Peyer's patch (tissue), 4 donors: ENCODE measurements at regions not wholly inside any gene's neighbourhood (a gene's known extent, or its start where the extent isn't known, plus 50 kb on each side); places are given as distances from the start of the nearest gene placed in this dataset.
A peak's percentile ranks its signal among the peaks of the same experiment; 100 is the strongest.

Source experiments
- DNase-seq, 3 donors: peaks; one replicate each; pipeline ENCODE4 v3.0.0-alpha.2; 2017 to 2019
- H3K27ac ChIP-seq, 4 donors: fragments of 200-600 bp; sonication (generic); one replicate each; pipeline ENCODE4 v1.5.1; 2016 to 2019
- H3K27me3 ChIP-seq, 2 donors: fragments of 200-600 bp; sonication (generic); one replicate each; pipeline ENCODE4 v1.5.1; 2019
- H3K36me3 ChIP-seq, 3 donors: fragments of 200-600 bp; sonication (generic); one replicate each; pipeline ENCODE4 v1.5.1; 2016 to 2019
- H3K4me1 ChIP-seq, 4 donors: fragments of 200-600 bp; sonication (generic); one replicate each; pipeline ENCODE4 v1.5.1; 2016 to 2019
- H3K4me3 ChIP-seq, 4 donors: fragments of 200-600 bp; sonication (generic); 1 replicate in 3 of 4; 2 replicates in 1 of 4; pipeline ENCODE4 v1.5.1; 2016 to 2019; ENCODE audit warnings: mild to moderate bottlenecking in 1 of 4
- H3K9me3 ChIP-seq, 4 donors: fragments of 200-600 bp; sonication (generic); one replicate each; pipeline ENCODE4 v1.5.1; 2016 to 2019; ENCODE audit warnings: mild to moderate bottlenecking in 1 of 4
- POLR2A ChIP-seq, 2 donors: fragments of 450-650 bp; IDR thresholded peaks; one replicate each; pipeline ENCODE4 v1.5.1; 2017; ENCODE audit warnings: antibody characterized with exemption in 2 of 2, mild to moderate bottlenecking in 2 of 2, moderate library complexity in 2 of 2
- TF ChIP-seq, protein P1 (sequence below), 6 experiments: fragments of 450-650 bp in 4 of 6; fragments of 200-600 bp in 2 of 6; sonication (generic) in 1 of 6; IDR thresholded peaks; one replicate each; pipeline ENCODE4 v1.5.1; 2017 to 2019; ENCODE audit warnings: antibody characterized with exemption in 6 of 6, mild to moderate bottlenecking in 3 of 6, moderate library complexity in 1 of 6

DNA sequence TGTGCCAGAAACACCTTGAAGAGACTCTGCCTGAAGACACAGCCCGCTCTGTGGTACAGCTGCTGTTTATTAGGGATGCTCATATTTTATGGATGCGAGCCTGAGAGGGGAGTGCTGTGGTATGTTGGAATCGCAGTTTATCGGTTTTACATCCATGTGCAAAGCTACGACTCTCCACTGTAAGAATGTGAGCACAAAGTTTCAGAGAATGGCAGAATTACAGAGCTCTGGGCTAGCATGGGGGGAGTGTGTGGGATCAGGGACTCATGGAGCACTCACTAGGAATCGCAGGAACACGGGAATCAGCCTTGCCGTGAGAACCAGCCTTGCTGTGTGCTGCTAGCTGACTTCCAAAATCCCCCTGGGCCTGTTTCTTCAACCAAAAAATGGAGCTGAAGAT is 199.9 kb downstream of the RNF144A start:
- Histone ChIP-seq H3K4me1 (no peaks in the 10 kb centered on the region), H3K36me3 (no peaks in the 10 kb centered on the region), H3K4me3 (no peak overlapping the region), H3K9me3 (no peaks in the 10 kb centered on the region), H3K27ac (no peak overlapping the region), H3K27me3 (no peaks in the 10 kb centered on the region)
- TF ChIP-seq POLR2A (IDR thresholded peaks at IDR 0.05): no peak
- TF ChIP-seq, protein P1, sequence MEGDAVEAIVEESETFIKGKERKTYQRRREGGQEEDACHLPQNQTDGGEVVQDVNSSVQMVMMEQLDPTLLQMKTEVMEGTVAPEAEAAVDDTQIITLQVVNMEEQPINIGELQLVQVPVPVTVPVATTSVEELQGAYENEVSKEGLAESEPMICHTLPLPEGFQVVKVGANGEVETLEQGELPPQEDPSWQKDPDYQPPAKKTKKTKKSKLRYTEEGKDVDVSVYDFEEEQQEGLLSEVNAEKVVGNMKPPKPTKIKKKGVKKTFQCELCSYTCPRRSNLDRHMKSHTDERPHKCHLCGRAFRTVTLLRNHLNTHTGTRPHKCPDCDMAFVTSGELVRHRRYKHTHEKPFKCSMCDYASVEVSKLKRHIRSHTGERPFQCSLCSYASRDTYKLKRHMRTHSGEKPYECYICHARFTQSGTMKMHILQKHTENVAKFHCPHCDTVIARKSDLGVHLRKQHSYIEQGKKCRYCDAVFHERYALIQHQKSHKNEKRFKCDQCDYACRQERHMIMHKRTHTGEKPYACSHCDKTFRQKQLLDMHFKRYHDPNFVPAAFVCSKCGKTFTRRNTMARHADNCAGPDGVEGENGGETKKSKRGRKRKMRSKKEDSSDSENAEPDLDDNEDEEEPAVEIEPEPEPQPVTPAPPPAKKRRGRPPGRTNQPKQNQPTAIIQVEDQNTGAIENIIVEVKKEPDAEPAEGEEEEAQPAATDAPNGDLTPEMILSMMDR (IDR thresholded peaks at IDR 0.05): no peak
- no peak for DNase-seq

DNA sequence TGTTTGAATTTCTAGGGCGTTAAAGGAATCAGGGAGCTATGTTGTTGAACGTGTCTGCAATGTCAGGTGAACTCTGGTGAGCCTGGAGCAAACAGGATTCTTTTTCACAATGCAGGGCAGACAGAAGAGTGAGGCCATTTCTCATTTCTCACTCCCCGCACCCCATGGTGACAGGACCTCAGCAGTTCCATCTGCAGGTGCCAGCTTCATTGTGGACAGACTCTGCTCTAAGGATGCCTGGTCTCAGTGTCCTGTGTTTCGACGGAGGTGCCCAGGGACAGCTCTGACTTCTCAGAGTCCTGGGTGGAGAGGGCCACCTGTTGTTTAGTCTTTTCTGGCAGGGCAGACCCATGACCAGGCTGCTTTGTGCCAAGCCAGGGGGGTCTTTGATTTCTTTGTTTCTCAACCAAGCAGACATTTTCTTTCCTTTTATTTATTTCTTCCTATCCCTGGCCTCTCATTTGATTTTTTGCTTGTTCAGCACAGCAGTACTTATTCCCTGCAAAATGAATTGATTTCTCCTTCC is 201.5 kb downstream of the RNF144A start:
- Histone ChIP-seq H3K9me3 (no peaks in the 10 kb centered on the region), H3K27ac (no peak overlapping the region), H3K27me3 (no peaks in the 10 kb centered on the region), H3K4me1 (no peaks in the 10 kb centered on the region), H3K4me3 (no peak overlapping the region), H3K36me3 (no peaks in the 10 kb centered on the region)
- TF ChIP-seq, protein P1 (IDR thresholded peaks at IDR 0.05): no peak
- TF ChIP-seq POLR2A (IDR thresholded peaks at IDR 0.05): no peak
- DNase-seq: no peak

DNA sequence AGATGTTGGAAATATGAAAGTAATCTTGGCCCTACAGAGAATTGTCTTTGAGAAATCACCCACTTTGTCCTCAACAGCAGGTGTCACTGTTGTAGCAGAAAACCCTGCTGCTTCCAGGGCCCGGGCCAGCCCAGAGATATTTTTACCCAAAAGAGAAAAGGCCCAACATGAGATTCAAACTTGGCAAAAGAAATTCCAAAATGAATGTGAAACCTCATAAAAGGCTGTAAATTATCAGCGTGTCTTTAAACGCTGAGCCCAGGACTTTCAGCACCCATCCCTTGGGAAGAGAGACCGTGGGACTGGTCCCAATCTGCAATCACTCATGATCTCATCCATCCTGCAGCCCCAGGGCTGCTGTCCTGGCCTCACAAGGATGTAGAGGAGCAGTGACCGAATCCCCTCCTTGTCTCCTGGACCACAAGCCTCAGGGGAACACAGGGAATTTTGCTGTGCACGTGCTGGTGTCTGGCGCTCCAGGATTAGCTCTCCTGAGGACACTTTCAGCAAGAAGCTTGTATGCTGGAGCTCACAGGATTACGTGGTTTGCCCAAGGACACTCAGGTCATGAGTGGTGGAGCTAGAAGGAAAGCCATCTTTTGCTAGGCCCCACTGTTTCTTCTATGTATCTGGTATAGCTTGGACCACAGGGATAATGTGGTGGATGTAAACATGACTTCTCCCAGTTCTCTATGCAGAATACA is 202.1 kb downstream of the RNF144A start:
- H3K27me3 ChIP-seq: no peaks in the 10 kb centered on the region
- H3K4me3 ChIP-seq: no peak overlapping the region
- H3K27ac ChIP-seq: no peak overlapping the region
- no peaks in the 10 kb centered on the region for H3K36me3 ChIP-seq
- no peaks in the 10 kb centered on the region for H3K9me3 ChIP-seq
- no peak for DNase-seq
- no peaks in the 10 kb centered on the region for H3K4me1 ChIP-seq
- TF ChIP-seq, protein P1 (IDR thresholded peaks at IDR 0.05): peak in 3 of 6 experiments; percentile 13 to 53 (median 41)
- TF ChIP-seq POLR2A (IDR thresholded peaks at IDR 0.05): no peak

DNA sequence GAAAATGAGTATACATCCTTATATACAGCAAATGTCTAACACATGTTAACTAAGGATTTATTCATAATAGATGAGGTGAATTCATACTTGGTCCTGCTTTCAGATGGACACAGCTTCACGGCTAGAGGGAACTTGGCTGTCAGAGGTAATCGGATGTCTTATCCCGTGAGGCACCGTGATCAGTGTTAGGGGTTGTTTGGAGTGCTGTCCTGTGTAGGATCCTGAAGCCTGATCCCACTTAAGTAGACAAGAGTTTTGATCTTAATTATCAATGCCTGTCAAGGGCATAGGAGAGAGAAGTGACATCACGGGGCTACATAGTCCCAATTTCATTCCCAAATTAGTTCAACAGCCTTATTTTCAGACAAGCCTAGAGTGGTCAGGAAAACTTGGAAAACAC is 204.6 kb downstream of the RNF144A start:
- no peak for DNase-seq
- no peaks in the 10 kb centered on the region for H3K9me3 ChIP-seq
- TF ChIP-seq POLR2A (IDR thresholded peaks at IDR 0.05): no peak
- TF ChIP-seq, protein P1 (IDR thresholded peaks at IDR 0.05): no peak

DNA sequence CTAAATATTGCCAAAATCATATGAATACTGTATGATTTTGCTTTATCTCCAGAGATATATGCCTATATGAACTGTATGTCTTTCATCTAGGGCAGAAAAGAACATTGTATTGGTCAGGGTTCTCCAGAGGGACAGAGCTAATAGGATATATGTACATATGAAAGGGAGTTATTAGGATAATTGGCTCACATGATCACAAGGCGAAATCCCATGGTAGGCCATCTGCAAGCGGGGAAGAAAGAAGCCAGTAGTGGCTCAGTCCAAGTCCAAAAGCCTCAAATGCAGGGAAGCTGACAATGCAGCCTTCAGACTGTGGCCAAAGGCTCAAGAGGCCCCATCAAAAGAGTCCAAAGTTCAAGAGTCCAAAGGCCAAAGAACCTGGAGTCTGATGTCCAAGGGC is 209.9 kb downstream of the RNF144A start:
- no peaks in the 10 kb centered on the region for H3K36me3 ChIP-seq
- H3K27me3 ChIP-seq: no peaks in the 10 kb centered on the region
- no peaks in the 10 kb centered on the region for H3K4me1 ChIP-seq
- H3K27ac ChIP-seq: no peak overlapping the region
- no peak for DNase-seq
- TF ChIP-seq POLR2A (IDR thresholded peaks at IDR 0.05): no peak
- TF ChIP-seq, protein P1 (IDR thresholded peaks at IDR 0.05): no peak
- H3K9me3 ChIP-seq: no peaks in the 10 kb centered on the region
- H3K4me3 ChIP-seq: no peak overlapping the region

More for the DNA sequence above, 204.6 kb downstream of the RNF144A start:
- no peak overlapping the region for H3K27ac ChIP-seq
- H3K4me3 ChIP-seq: no peak overlapping the region
- no peaks in the 10 kb centered on the region for H3K27me3 ChIP-seq
- no peaks in the 10 kb centered on the region for H3K4me1 ChIP-seq
- no peaks in the 10 kb centered on the region for H3K36me3 ChIP-seq
